ENCODE measurements at regions not wholly inside any gene's neighbourhood (a gene's known extent, or its start where the extent isn't known, plus 50 kb on each side); places are given as distances from the start of the nearest gene placed in this dataset.

DNA sequence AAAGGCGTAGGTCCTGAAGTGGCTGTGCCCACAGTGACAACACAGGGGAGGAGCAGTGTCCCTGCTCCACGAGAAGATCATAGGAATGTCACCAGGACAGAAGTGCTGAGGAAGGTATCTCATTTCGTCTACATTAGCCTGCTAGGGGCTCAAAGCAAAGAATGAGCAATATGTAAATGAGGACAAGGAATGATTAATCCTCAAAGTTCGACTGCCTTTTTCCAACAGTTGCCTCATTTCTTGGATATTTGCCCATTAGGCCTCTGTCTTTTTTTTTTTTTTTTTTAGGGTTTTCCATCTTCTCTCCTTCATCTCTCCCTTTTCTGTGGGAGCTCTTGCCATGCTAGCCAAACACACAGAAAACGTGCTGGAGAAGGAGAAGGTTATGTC is 105.2 kb upstream of the ARHGAP28 start:
- DNase-seq (ENCODE audit: low spot score): no peak
- TF ChIP-seq, protein P1, sequence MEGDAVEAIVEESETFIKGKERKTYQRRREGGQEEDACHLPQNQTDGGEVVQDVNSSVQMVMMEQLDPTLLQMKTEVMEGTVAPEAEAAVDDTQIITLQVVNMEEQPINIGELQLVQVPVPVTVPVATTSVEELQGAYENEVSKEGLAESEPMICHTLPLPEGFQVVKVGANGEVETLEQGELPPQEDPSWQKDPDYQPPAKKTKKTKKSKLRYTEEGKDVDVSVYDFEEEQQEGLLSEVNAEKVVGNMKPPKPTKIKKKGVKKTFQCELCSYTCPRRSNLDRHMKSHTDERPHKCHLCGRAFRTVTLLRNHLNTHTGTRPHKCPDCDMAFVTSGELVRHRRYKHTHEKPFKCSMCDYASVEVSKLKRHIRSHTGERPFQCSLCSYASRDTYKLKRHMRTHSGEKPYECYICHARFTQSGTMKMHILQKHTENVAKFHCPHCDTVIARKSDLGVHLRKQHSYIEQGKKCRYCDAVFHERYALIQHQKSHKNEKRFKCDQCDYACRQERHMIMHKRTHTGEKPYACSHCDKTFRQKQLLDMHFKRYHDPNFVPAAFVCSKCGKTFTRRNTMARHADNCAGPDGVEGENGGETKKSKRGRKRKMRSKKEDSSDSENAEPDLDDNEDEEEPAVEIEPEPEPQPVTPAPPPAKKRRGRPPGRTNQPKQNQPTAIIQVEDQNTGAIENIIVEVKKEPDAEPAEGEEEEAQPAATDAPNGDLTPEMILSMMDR (IDR thresholded peaks at IDR 0.05; ENCODE audit: extremely low read depth, missing control alignments): no peak

DNA sequence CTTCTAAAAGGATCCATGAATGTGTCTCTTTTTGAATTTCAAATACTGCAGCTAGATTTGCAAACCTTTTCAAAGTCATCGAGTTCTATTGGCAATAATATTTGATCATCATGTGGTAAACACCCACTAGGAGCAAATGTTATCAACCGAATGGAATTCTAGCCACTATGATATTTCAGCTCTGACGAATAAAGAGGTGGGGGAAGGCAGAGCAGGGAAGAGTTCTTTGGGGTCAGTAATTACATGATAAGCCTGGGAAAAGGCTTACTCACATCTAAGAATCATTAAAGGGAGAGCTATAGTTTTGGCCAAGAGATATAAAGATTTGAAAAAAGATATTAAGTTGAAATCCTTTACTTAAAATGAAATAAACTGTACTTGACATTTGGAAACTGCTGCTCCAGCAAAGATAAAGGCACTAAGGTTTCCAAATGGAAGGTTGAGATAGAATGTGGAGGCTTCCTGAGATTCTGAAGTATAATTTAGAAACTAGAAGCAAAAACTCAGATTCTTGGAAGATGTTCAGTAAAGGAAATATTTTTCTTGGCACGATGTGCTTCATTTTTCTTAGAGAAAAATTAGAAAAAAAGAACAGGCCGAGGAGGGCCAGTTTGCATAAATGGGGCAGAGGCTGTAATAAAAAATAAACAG is 104.7 kb upstream of the ARHGAP28 start:
- DNase-seq (ENCODE audit: low spot score): no peak
- TF ChIP-seq, protein P1 (IDR thresholded peaks at IDR 0.05; ENCODE audit: extremely low read depth, missing control alignments): no peak

DNA sequence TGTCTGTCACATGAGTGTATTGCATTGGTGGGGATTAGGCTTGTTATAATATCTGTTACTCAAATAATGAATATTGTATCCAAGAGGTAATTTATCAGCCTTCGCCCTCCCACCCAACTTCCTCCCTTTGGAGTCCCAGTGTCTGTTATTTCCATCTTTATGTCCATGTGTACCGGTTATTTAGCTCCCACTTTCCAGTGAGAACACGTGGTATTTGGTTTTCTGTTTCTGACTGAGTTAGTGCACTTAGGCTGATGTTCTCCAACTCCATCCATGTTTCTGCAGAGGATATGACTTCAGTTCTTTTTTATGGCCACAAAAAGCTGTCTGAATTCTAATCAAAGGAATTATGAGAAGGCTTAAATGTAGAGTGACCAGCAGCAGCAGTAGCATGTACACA is 104.0 kb upstream of the ARHGAP28 start:
- TF ChIP-seq, protein P1 (IDR thresholded peaks at IDR 0.05; ENCODE audit: extremely low read depth, missing control alignments): no peak
- DNase-seq (ENCODE audit: low spot score): no peak

DNA sequence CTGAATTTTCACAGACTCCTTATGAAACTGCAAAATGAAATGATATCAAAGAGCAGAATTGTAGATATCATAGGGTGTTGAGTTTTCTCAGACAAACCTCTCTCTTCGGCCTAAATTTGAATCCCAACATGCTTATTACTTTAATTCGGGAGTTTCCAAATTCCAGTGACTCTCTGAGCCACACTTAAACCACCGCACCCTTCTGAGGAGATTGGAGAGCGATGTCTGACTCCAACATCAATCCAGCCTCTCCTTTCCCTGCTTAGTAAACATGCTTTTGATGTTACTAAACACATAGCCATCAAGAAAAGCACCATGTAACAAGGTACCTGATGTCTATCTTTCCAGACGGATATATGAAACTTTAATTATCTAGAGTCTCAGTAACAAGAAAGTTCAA is 103.1 kb upstream of the ARHGAP28 start:
- no peak for DNase-seq (ENCODE audit: low spot score)
- TF ChIP-seq, protein P1 (IDR thresholded peaks at IDR 0.05; ENCODE audit: extremely low read depth, missing control alignments): no peak

DNA sequence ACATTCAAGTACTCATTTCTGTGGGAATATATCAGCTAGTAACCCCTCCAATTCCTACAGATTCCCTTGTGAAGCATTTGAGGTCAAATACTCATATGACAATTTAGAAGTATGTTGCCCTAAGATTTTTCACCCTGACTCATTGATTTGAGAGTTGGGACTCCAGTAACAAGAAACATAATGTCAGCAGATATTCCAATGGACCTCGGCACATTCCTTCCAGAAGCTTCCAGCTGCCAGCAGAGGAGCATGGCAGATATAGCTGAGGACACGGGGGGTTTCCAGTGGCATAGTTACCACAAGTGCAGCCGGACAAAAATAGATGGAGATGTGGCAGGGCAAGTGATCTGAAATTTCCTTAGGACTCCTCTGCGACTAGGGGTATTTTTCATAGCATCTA is 101.9 kb upstream of the ARHGAP28 start:
- TF ChIP-seq, protein P1 (IDR thresholded peaks at IDR 0.05; ENCODE audit: extremely low read depth, missing control alignments): no peak
- no peak for DNase-seq (ENCODE audit: low spot score)

DNA sequence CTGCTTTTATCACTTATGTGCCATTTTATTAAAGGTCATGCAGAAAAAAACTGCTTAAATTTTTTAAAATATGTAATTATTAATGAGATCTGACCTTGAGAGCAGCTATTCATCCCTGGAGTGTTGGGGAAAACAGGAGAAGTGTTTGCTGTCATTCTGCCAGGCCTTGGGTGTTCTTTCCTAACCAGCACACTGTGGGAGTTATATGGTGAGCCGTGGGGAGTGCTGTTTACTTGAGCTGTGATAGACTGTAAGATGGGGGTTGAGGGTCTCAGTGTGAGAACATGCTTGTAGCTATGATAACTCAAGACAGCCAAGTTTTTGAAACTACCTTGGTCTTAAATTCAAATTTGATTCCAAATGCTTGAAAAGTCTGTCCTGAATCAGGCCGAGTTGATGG is 101.3 kb upstream of the ARHGAP28 start:
- DNase-seq (ENCODE audit: low spot score): no peak
- TF ChIP-seq, protein P1 (IDR thresholded peaks at IDR 0.05; ENCODE audit: extremely low read depth, missing control alignments): no peak

DNA sequence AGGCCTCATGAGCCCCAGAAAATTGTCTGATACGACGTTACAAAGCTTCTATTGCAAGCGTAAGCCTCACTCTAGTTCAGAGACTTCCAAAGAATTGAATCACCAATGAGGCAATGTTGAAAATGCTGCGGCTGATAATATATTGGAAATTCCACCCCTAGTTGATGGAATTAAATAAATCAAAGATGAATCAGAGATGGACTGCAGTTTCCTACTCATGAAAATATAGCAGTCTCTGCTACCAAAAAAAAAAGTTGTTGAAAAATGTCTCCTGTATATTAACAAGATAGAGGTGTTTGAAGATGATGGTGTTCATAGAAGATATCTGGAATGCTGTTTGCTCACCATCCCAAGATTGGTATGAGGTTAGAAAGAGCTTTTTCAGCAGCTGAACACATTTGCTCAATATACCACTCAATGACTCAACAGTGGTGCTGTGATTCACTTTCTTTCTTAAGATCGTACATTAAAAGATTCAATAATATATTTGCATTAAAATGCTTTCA is 99.8 kb upstream of the ARHGAP28 start:
- no peak for DNase-seq (ENCODE audit: low spot score)
- TF ChIP-seq, protein P1 (IDR thresholded peaks at IDR 0.05; ENCODE audit: extremely low read depth, missing control alignments): no peak

Data from GM20000 (cell line).